Osteoblast (primary cell): ENCODE measurements at regions not wholly inside any gene's neighbourhood (a gene's known extent, or its start where the extent isn't known, plus 50 kb on each side); places are given as distances from the start of the nearest gene placed in this dataset.

Source experiments
- DNase-seq: peaks from one replicate; pipeline ENCODE4 v3.0.0; 2011; ENCODE audit warnings: low spot score, mixed read lengths; ENCODE audit not compliant: insufficient read length; ENCODE audit errors: missing footprints
- H2AFZ ChIP-seq: 2 replicates; pipeline ENCODE4 v1.6.0; 2011; ENCODE audit warnings: mild to moderate bottlenecking, low read length
- H3K27ac ChIP-seq: 2 replicates; pipeline ENCODE4 v1.5.1; 2011; ENCODE audit warnings: mild to moderate bottlenecking, low read depth, low read length, moderate library complexity
- H3K27me3 ChIP-seq: 2 replicates; pipeline ENCODE4 v1.6.0; 2012; ENCODE audit warnings: mild to moderate bottlenecking, control low read depth, inconsistent platforms, low read length, moderate library complexity; ENCODE audit not compliant: insufficient read depth
- H3K36me3 ChIP-seq: 2 replicates; pipeline ENCODE4 v1.5.1; 2011; ENCODE audit warnings: mild to moderate bottlenecking, low read length, control low read depth, moderate library complexity; ENCODE audit not compliant: insufficient read depth
- H3K4me1 ChIP-seq: 2 replicates; pipeline ENCODE4 v1.5.1; 2011; ENCODE audit warnings: mild to moderate bottlenecking, low read length, control low read depth, moderate library complexity; ENCODE audit not compliant: insufficient read depth
- H3K4me2 ChIP-seq: 2 replicates; pipeline ENCODE4 v1.6.0; 2011; ENCODE audit warnings: mild to moderate bottlenecking, low read length; ENCODE audit not compliant: insufficient read depth
- H3K4me3 ChIP-seq: fragments of 200-600 bp; sonication (generic); 3 replicates; pipeline ENCODE4 v1.5.1; 2012; ENCODE audit warnings: mild to moderate bottlenecking, low read length, inconsistent platforms; ENCODE audit not compliant: insufficient read depth
- H3K79me2 ChIP-seq: 2 replicates; pipeline ENCODE4 v1.6.0; 2012; ENCODE audit warnings: mild to moderate bottlenecking, low read length, control low read depth, inconsistent platforms; ENCODE audit not compliant: insufficient read depth
- H3K9me3 ChIP-seq: 2 replicates; pipeline ENCODE4 v1.5.1; 2011; ENCODE audit warnings: low read depth, low read length, control low read depth
- H4K20me1 ChIP-seq: 2 replicates; pipeline ENCODE4 v1.6.0; 2012; ENCODE audit warnings: mild to moderate bottlenecking, low read length, control low read depth; ENCODE audit not compliant: insufficient read depth
- TF ChIP-seq, protein P1 (sequence below): IDR thresholded peaks from 2 replicates; pipeline ENCODE4 v1.5.1; 2011; ENCODE audit warnings: mild to moderate bottlenecking, low read depth, low read length, moderate library complexity; ENCODE audit errors: extremely low read depth

DNA sequence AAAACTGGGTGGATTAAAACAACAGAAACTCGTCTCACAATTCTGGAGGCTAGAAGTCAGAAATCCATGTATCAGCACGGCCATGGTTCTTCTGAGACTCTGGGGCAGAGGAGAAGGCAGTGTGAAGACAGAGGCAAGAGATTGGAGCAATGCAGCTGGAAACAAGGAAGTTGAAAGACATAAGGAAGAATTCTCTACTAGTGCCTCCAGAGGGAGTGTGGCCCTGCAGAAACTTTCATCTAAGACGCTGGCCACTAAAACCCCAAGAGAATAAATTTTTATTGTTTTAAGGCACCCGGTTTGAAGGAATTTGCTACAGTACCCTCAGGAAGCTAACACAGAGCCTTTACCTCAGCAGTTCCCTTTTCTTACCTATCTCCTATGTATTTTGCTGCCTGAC is 1012.2 kb upstream of the CADM2 start:
- H3K4me2 ChIP-seq, result no peak overlapping the region
- DNase-seq, result no peak
- peaks cover 6% of the 10 kb centered on the region for H3K9me3 ChIP-seq
- no peaks in the 10 kb centered on the region for H3K4me1 ChIP-seq
- H2AFZ ChIP-seq, result no peak overlapping the region
- no peak overlapping the region for H3K4me3 ChIP-seq
- H3K27me3 ChIP-seq, result no peaks in the 10 kb centered on the region
- H3K79me2 ChIP-seq, result no peaks in the 10 kb centered on the region
- no peaks in the 10 kb centered on the region for H4K20me1 ChIP-seq
- no peaks in the 10 kb centered on the region for H3K36me3 ChIP-seq
- TF ChIP-seq, protein P1, sequence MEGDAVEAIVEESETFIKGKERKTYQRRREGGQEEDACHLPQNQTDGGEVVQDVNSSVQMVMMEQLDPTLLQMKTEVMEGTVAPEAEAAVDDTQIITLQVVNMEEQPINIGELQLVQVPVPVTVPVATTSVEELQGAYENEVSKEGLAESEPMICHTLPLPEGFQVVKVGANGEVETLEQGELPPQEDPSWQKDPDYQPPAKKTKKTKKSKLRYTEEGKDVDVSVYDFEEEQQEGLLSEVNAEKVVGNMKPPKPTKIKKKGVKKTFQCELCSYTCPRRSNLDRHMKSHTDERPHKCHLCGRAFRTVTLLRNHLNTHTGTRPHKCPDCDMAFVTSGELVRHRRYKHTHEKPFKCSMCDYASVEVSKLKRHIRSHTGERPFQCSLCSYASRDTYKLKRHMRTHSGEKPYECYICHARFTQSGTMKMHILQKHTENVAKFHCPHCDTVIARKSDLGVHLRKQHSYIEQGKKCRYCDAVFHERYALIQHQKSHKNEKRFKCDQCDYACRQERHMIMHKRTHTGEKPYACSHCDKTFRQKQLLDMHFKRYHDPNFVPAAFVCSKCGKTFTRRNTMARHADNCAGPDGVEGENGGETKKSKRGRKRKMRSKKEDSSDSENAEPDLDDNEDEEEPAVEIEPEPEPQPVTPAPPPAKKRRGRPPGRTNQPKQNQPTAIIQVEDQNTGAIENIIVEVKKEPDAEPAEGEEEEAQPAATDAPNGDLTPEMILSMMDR, result no peak
- no peak overlapping the region for H3K27ac ChIP-seq

DNA sequence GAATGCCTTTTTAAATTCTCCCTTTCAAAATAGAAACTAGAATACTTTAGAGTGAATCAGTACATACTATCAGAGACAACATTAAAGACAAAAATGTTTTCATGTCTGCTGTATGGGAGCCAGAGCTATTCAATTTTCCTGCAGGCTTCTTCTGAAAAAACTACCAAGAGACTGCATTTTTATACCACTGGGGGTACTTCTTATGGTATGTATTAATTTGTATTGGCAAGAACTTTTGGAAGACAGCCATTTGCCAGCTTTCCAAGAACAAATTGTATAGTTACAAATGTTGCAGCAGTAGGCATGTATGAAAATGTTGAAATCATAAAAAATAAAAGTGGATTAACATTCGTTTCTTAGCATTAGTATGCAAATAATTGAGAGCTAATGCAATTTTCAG is 1010.0 kb upstream of the CADM2 start:
- no peaks in the 10 kb centered on the region for H3K27me3 ChIP-seq
- no peak overlapping the region for H2AFZ ChIP-seq
- H3K9me3 ChIP-seq, result no peaks in the 10 kb centered on the region
- H4K20me1 ChIP-seq, result no peaks in the 10 kb centered on the region
- H3K36me3 ChIP-seq, result no peaks in the 10 kb centered on the region
- DNase-seq, result no peak
- no peak overlapping the region for H3K27ac ChIP-seq
- TF ChIP-seq, protein P1, result no peak
- no peak overlapping the region for H3K4me2 ChIP-seq
- no peaks in the 10 kb centered on the region for H3K79me2 ChIP-seq
- H3K4me1 ChIP-seq, result no peaks in the 10 kb centered on the region
- H3K4me3 ChIP-seq, result no peak overlapping the region

DNA sequence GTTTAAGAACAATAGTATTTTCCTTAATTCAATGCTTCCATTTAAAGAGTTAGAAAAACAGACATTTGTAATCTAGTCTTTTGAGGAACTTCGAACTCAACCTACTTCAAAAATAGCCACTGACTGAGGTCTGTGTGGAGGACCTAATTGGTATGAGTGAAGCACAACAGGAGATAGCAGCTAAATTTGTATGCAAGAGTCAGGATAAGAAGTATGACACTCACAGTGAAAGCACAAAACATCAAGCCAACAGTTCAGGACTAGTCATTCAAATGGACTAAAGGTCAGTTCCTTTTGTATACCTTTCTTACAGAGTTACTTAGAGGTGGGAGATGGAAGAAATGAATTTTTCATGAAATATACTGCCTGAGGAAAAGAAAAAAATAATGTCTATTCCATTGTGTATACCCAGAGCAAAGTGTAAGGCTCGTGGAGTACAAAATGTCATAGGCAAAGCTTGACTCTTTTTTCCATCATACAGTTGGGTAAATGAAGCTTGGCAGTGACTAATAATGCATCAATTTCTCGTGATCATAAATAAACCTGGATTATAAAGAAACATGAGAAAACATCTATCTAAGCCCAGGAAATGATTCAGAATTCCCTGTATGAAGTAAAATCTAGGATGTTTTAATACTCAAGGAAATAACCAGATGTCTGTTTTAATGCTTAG is 1005.2 kb upstream of the CADM2 start:
- Histone ChIP-seq H2AFZ (no peak overlapping the region), H3K4me3 (no peak overlapping the region), H3K36me3 (no peaks in the 10 kb centered on the region), H3K4me2 (no peak overlapping the region), H3K27ac (no peak overlapping the region), H3K9me3 (no peaks in the 10 kb centered on the region), H3K27me3 (no peaks in the 10 kb centered on the region), H4K20me1 (no peaks in the 10 kb centered on the region), H3K79me2 (no peaks in the 10 kb centered on the region), H3K4me1 (no peaks in the 10 kb centered on the region)
- TF ChIP-seq, protein P1, result no peak
- no peak for DNase-seq

DNA sequence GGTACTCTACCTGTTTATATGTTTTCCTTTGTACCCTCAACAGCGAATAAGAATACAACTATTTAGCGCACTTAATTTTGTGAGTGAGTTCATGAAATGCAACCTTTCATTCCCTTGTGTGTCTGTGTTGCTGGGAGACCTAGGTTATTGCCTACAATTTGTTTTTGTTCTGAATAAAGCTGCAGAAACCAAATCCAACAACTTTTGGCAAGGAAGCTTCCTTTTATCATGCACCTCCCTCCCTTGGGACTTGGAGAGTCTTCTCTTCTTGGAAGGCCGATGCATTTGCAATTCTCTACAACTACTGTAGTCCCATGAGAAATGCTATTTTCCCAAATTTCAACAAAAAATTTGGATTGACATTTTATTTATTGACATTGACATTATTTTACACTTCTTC is 1002.4 kb upstream of the CADM2 start:
- DNase-seq, result no peak
- Histone ChIP-seq H3K4me2 (no peak overlapping the region), H3K4me1 (no peaks in the 10 kb centered on the region), H3K79me2 (no peaks in the 10 kb centered on the region), H4K20me1 (no peaks in the 10 kb centered on the region), H3K27me3 (no peaks in the 10 kb centered on the region), H3K9me3 (no peaks in the 10 kb centered on the region), H3K27ac (no peak overlapping the region), H2AFZ (no peak overlapping the region), H3K4me3 (no peak overlapping the region), H3K36me3 (no peaks in the 10 kb centered on the region)
- TF ChIP-seq, protein P1, result no peak
